ENCODE measurements at regions not wholly inside any gene's neighbourhood (a gene's known extent, or its start where the extent isn't known, plus 50 kb on each side); places are given as distances from the start of the nearest gene placed in this dataset.

DNA sequence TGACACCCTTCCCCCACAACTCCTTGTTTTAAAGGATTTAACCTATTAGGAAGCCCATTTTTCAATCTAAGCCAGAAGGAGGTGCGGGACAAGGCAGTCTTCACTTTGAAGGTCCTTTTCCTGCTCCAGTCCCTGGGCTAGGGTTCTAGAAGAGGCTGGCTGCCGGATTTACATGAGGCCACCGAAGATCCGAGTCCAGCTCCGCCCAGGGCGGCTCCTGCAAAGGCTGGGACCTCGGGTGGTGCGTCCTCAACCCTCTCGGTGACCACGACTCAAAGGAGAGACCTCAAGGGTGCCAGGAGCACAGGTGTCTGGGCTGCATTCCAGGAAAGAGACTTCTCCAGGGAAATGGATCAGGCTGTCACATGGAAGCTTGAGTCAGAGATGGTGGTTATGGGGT lies 471.6 kb downstream of the PCDH19 start:
- TF ChIP-seq, protein P1, sequence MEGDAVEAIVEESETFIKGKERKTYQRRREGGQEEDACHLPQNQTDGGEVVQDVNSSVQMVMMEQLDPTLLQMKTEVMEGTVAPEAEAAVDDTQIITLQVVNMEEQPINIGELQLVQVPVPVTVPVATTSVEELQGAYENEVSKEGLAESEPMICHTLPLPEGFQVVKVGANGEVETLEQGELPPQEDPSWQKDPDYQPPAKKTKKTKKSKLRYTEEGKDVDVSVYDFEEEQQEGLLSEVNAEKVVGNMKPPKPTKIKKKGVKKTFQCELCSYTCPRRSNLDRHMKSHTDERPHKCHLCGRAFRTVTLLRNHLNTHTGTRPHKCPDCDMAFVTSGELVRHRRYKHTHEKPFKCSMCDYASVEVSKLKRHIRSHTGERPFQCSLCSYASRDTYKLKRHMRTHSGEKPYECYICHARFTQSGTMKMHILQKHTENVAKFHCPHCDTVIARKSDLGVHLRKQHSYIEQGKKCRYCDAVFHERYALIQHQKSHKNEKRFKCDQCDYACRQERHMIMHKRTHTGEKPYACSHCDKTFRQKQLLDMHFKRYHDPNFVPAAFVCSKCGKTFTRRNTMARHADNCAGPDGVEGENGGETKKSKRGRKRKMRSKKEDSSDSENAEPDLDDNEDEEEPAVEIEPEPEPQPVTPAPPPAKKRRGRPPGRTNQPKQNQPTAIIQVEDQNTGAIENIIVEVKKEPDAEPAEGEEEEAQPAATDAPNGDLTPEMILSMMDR (IDR thresholded peaks at IDR 0.05), result no peak
- no peak for TF ChIP-seq POLR2A (IDR thresholded peaks at IDR 0.05)
